GM18511 (cell line): ENCODE measurements at regions not wholly inside any gene's neighbourhood (a gene's known extent, or its start where the extent isn't known, plus 50 kb on each side); places are given as distances from the start of the nearest gene placed in this dataset.

ENCODE experiments used
- ATAC-seq: cut with Tn5 transposase; IDR thresholded peaks from one replicate; pipeline ENCODE4 v1.9.1; 2021; ENCODE audit warnings: mild to moderate bottlenecking, moderate library complexity; ENCODE audit not compliant: unreplicated experiment

GRCh38 chr12:25818596-25819390 is 139.7 kb upstream of the RASSF8 start:
- no peak for ATAC-seq

- no peak for ATAC-seq
These were observed 138.8 kb upstream of the RASSF8 start for GRCh38 chr12:25819691-25820090.

GRCh38 chr12:25822281-25822680 is 136.2 kb upstream of the RASSF8 start:
- no peak for ATAC-seq

GRCh38 chr12:25824734-25825133 is 133.7 kb upstream of the RASSF8 start:
- no peak for ATAC-seq

- ATAC-seq = no peak
These were observed 133.0 kb upstream of the RASSF8 start for GRCh38 chr12:25825446-25825845.

GRCh38 chr12:25827141-25827540 is 131.3 kb upstream of the RASSF8 start:
- no peak for ATAC-seq

GRCh38 chr12:25827747-25828146 is 130.7 kb upstream of the RASSF8 start:
- no peak for ATAC-seq

GRCh38 chr12:25828188-25828587 is 130.3 kb upstream of the RASSF8 start:
- ATAC-seq = no peak

- ATAC-seq = no peak
These were observed 129.3 kb upstream of the RASSF8 start for GRCh38 chr12:25829192-25829591.

GRCh38 chr12:25830456-25830855 is 128.0 kb upstream of the RASSF8 start:
- ATAC-seq = no peak

- ATAC-seq = no peak
These were observed 124.8 kb upstream of the RASSF8 start for GRCh38 chr12:25833657-25834056.

- ATAC-seq = no peak
These were observed 123.1 kb upstream of the RASSF8 start for GRCh38 chr12:25835385-25835784.

GRCh38 chr12:25838007-25838406 is 120.5 kb upstream of the RASSF8 start:
- ATAC-seq = no peak

- no peak for ATAC-seq
These were observed 119.0 kb upstream of the RASSF8 start for GRCh38 chr12:25839470-25839869.

GRCh38 chr12:25840678-25841465 is 117.6 kb upstream of the RASSF8 start:
- no peak for ATAC-seq

GRCh38 chr12:25842254-25842653 is 116.2 kb upstream of the RASSF8 start:
- no peak for ATAC-seq

GRCh38 chr12:25843976-25844375 is 114.5 kb upstream of the RASSF8 start:
- no peak for ATAC-seq

- no peak for ATAC-seq
These were observed 113.1 kb upstream of the RASSF8 start for GRCh38 chr12:25845415-25845814.

GRCh38 chr12:25852792-25853191 is 105.7 kb upstream of the RASSF8 start:
- no peak for ATAC-seq

- ATAC-seq = no peak
These were observed 105.0 kb upstream of the RASSF8 start for GRCh38 chr12:25853316-25854095.

GRCh38 chr12:25854991-25855390 is 103.5 kb upstream of the RASSF8 start:
- ATAC-seq = no peak
